GM12865 (cell line): ENCODE measurements at regions not wholly inside any gene's neighbourhood (a gene's known extent, or its start where the extent isn't known, plus 50 kb on each side); places are given as distances from the start of the nearest gene placed in this dataset.

Experiments used
- DNase-seq: peaks from one replicate; pipeline ENCODE4 v3.0.0; 2010; ENCODE audit warnings: low read depth
- H3K4me3 ChIP-seq: 2 replicates; pipeline ENCODE4 v1.5.1; 2011; ENCODE audit warnings: mild to moderate bottlenecking, low read depth, low read length, control low read depth
- TF ChIP-seq, protein P1 (sequence below): IDR thresholded peaks from 2 replicates; pipeline ENCODE4 v1.5.1; 2011; ENCODE audit warnings: low read length, control low read depth, low read depth, inconsistent platforms; ENCODE audit not compliant: insufficient read depth; ENCODE audit errors: missing control alignments

- TF ChIP-seq, protein P1, sequence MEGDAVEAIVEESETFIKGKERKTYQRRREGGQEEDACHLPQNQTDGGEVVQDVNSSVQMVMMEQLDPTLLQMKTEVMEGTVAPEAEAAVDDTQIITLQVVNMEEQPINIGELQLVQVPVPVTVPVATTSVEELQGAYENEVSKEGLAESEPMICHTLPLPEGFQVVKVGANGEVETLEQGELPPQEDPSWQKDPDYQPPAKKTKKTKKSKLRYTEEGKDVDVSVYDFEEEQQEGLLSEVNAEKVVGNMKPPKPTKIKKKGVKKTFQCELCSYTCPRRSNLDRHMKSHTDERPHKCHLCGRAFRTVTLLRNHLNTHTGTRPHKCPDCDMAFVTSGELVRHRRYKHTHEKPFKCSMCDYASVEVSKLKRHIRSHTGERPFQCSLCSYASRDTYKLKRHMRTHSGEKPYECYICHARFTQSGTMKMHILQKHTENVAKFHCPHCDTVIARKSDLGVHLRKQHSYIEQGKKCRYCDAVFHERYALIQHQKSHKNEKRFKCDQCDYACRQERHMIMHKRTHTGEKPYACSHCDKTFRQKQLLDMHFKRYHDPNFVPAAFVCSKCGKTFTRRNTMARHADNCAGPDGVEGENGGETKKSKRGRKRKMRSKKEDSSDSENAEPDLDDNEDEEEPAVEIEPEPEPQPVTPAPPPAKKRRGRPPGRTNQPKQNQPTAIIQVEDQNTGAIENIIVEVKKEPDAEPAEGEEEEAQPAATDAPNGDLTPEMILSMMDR: no peak
- no peak for DNase-seq
- H3K4me3 ChIP-seq: no peak overlapping the region
These were observed 244.2 kb upstream of the PIK3R1 start for GRCh38 chr5:67971223-67971830.

DNA sequence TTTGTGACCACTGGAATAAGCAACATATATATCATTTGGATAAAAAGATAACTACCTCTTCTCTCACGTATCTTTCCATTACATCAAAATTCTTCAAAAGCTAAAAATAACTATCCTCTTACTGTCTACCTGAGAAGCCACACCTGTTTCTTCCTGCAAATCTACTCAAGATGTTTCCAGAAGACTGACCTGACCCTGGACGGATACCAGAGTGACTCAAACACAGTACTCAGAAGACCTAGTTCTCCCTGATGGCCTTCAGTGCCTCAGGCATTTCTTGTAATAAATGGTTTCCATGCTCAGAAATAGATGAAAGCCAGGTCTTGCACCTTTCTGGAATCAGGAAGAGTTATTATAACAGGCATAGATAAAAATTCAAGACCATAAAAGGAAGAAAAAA lies 245.9 kb upstream of the PIK3R1 start:
- H3K4me3 ChIP-seq: no peak overlapping the region
- TF ChIP-seq, protein P1: no peak
- no peak for DNase-seq

DNA sequence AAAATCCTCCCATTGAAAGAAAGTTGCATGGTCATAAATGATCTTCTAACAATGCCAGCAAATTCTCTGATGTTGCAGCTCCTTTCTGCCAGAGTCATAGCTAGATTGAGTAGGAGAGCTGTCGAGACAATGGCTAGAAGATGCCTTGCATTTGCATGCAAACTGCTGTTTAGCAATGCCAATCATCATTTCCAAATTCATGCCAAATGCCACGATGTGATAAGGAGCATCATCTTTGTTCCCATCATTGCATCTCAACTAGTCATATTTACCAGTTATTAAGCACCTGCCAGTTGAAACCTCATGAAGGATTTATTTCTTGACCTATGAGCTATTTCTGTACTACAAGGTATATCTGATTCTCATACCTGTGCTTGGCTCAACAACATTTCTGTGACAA lies 246.4 kb upstream of the PIK3R1 start:
- H3K4me3 ChIP-seq: no peak overlapping the region
- no peak for DNase-seq
- TF ChIP-seq, protein P1: no peak

- no peak overlapping the region for H3K4me3 ChIP-seq
- no peak for DNase-seq
- TF ChIP-seq, protein P1: no peak
These were observed 248.8 kb upstream of the PIK3R1 start for GRCh38 chr5:67966712-67967111.

DNA sequence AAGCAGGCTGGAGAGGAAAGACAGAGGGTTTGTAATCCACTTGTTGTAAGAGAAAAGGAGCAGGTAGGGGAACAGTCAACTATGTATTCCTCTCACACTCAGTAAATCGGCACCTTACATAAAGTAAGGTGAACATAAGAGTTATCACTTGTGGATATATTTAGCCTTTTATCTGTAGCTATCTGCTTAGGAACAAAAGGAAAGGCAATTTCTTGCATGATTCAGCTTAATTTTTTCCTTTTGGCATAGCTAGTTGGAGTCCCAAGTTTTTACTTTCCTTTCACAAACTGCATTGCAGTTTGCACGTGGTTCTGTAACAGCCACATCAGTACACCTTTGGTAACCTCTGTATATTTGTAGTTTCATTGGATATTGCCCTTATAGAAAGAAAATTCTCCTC lies 250.9 kb upstream of the PIK3R1 start:
- no peak overlapping the region for H3K4me3 ChIP-seq
- TF ChIP-seq, protein P1: no peak
- DNase-seq: no peak

GRCh38 chr5:67963789-67964519 lies 251.6 kb upstream of the PIK3R1 start:
- H3K4me3 ChIP-seq: no peak overlapping the region
- no peak for DNase-seq
- TF ChIP-seq, protein P1: no peak
